ENCODE measurements at regions not wholly inside any gene's neighbourhood (a gene's known extent, or its start where the extent isn't known, plus 50 kb on each side); places are given as distances from the start of the nearest gene placed in this dataset.

DNA sequence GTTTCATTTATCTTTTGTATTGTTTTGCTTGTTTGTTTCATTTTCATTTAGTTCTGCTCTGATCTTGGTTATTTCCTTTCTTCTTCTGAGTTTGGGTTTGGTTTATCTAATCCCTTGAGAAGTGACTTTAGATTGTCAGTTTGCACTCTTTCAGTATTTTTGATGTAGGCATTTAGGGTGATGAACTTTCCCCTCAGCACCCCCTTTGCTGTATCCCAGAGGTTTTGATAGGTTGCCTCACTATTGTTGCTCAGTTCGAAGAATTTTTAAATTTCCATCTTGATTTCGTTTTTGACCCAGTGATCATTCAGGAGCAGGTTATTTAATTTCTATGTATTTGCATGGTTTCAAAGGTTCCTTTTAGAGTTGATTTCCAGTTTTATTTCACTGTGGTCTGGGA lies 119.6 kb upstream of the SSTR4 start:
- no peaks in the 10 kb centered on the region for H3K9me3 ChIP-seq (ENCODE audit: control insufficient read depth, insufficient read depth, low read length)
- TF ChIP-seq MAZ (IDR thresholded peaks at IDR 0.05; ENCODE audit: borderline replicate concordance, low read depth, low read length) = no peak
- no peak for TF ChIP-seq SMC3 (IDR thresholded peaks at IDR 0.05; ENCODE audit: low read depth, low read length)
- TF ChIP-seq BHLHE40 (IDR thresholded peaks at IDR 0.05; ENCODE audit: low read depth, low read length) = no peak
- TF ChIP-seq, protein P1, sequence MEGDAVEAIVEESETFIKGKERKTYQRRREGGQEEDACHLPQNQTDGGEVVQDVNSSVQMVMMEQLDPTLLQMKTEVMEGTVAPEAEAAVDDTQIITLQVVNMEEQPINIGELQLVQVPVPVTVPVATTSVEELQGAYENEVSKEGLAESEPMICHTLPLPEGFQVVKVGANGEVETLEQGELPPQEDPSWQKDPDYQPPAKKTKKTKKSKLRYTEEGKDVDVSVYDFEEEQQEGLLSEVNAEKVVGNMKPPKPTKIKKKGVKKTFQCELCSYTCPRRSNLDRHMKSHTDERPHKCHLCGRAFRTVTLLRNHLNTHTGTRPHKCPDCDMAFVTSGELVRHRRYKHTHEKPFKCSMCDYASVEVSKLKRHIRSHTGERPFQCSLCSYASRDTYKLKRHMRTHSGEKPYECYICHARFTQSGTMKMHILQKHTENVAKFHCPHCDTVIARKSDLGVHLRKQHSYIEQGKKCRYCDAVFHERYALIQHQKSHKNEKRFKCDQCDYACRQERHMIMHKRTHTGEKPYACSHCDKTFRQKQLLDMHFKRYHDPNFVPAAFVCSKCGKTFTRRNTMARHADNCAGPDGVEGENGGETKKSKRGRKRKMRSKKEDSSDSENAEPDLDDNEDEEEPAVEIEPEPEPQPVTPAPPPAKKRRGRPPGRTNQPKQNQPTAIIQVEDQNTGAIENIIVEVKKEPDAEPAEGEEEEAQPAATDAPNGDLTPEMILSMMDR (conservative IDR thresholded peaks at IDR 0.05; ENCODE audit: low read depth, low read length) = no peak
- no peak for TF ChIP-seq CEBPB (IDR thresholded peaks at IDR 0.05; ENCODE audit: low read depth, low read length)
- peaks cover 5% of the 10 kb centered on the region; the same call in 1 of the 2 replicates for H3K27me3 ChIP-seq (ENCODE audit: control insufficient read depth, insufficient read depth, low read length)
- H2AK9ac ChIP-seq (replicated peaks; ENCODE audit: low read depth, low read length, poor library complexity) = no peak overlapping the region
- no peaks in the 10 kb centered on the region for H3K36me3 ChIP-seq (ENCODE audit: control insufficient read depth, insufficient read depth, low read length)
- ChIA-PET POLR2A (ENCODE audit: unreplicated experiment) (no interaction called here), CTCF (no interaction called here)
- no TSS peak for BruUV-seq (replicated peaks)
- H2BK20ac ChIP-seq (ENCODE audit: low read depth, low read length) = no peak overlapping the region
- dilution Hi-C loops (cut with HindIII; ENCODE audit: low sequenced_read_pairs, unreplicated experiment) = no loop called here
- WGBS, 2 experiments (ENCODE audit: extremely low coverage in 2 of 2, insufficient read length in 1 of 2) = no CpG with 5 or more reads among the region's 2 CpGs
- no peak overlapping the region for H2AFZ ChIP-seq (replicated peaks; ENCODE audit: low read length, poor library complexity)
- H2AK5ac ChIP-seq (ENCODE audit: low read depth, low read length) = no peak overlapping the region
- no peaks in the 10 kb centered on the region for H3K9me1 ChIP-seq (ENCODE audit: insufficient read depth, low read length)
- no peak overlapping the region for H3K4me2 ChIP-seq (ENCODE audit: low read depth, low read length)
- in situ Hi-C loops (cut with MboI; ENCODE audit: low sequenced_read_pairs) = no loop called here
- H2BK120ac ChIP-seq (ENCODE audit: low read depth, low read length) = no peak overlapping the region
- no peak overlapping the region for H4K91ac ChIP-seq (ENCODE audit: insufficient read depth, low read depth, low read length)
- no peak overlapping the region for H2BK5ac ChIP-seq (ENCODE audit: low read depth, low read length, poor library complexity, severe bottlenecking)
- H3K27ac ChIP-seq (ENCODE audit: insufficient read depth, low read length) = no peak overlapping the region
- no peak overlapping the region for H3K56ac ChIP-seq (ENCODE audit: extremely low read depth, insufficient read depth, low read length)
- H3K18ac ChIP-seq (ENCODE audit: low read depth, low read length) = no peak overlapping the region
- no peak overlapping the region for H3K4me3 ChIP-seq (ENCODE audit: insufficient read depth, low read depth, low read length)
- no peak overlapping the region for H4K8ac ChIP-seq (ENCODE audit: low read depth in 2 of 2, low read length in 2 of 2)
- H4K20me1 ChIP-seq (ENCODE audit: insufficient read depth, low read length) = no peaks in the 10 kb centered on the region
- DNase-seq = no peak
- no peak overlapping the region for H2BK15ac ChIP-seq (ENCODE audit: low read depth, low read length)
- H3K4ac ChIP-seq (ENCODE audit: low read depth, low read length) = no peak overlapping the region
- no peak overlapping the region for H3K23ac ChIP-seq (ENCODE audit: low read depth, low read length)
- intact Hi-C loops (cut with micrococcal nuclease) = no loop called here
- H3K9ac ChIP-seq (ENCODE audit: low read depth, low read length) = no peak overlapping the region
- H3K14ac ChIP-seq (replicated peaks; ENCODE audit: low read depth, low read length) = no peak overlapping the region
- no peak for ATAC-seq (ENCODE audit: low read depth)
- no peaks in the 10 kb centered on the region for H3K79me1 ChIP-seq (ENCODE audit: low read depth in 1 of 2, low read length in 2 of 2)
- no peak overlapping the region for H4K5ac ChIP-seq (ENCODE audit: low read depth, low read length)
- H3K4me1 ChIP-seq (ENCODE audit: control insufficient read depth, insufficient read depth, low read length) = no peaks in the 10 kb centered on the region
